Upper lobe of right lung (tissue), 1 donor: ENCODE measurements at regions not wholly inside any gene's neighbourhood (a gene's known extent, or its start where the extent isn't known, plus 50 kb on each side); places are given as distances from the start of the nearest gene placed in this dataset.

Source experiments
- ATAC-seq: fragments of 200-7000 bp; cut with Tn5 transposase; one replicate; pipeline ENCODE4 v1.9.1; 2020; ENCODE audit warnings: mild to moderate bottlenecking, moderate library complexity
- DNase-seq: peaks from one replicate; pipeline ENCODE4 v3.0.0-alpha.2; 2020
- H3K27ac ChIP-seq: fragments of 200-600 bp; one replicate; pipeline ENCODE4 v1.8.0; 2022
- H3K27me3 ChIP-seq: fragments of 200-600 bp; one replicate; pipeline ENCODE4 v1.8.0; 2022; ENCODE audit warnings: mild to moderate bottlenecking
- H3K36me3 ChIP-seq: fragments of 200-600 bp; one replicate; pipeline ENCODE4 v1.8.0; 2022
- H3K4me1 ChIP-seq: fragments of 200-600 bp; one replicate; pipeline ENCODE4 v1.8.0; 2022
- H3K4me3 ChIP-seq: fragments of 200-600 bp; one replicate; pipeline ENCODE4 v1.8.0; 2022; ENCODE audit warnings: mild to moderate bottlenecking
- H3K9me3 ChIP-seq: fragments of 200-600 bp; one replicate; pipeline ENCODE4 v1.8.0; 2022
- intact Hi-C: fragments of 100-400 bp; cut with DNase I; formaldehyde crosslinking; loops from one replicate; pipeline ENCODE4 v1.11.0; 2022
- TF ChIP-seq, protein P1 (sequence below): fragments of 200-600 bp; IDR thresholded peaks from one replicate; pipeline ENCODE4 v1.8.0; 2022; ENCODE audit warnings: antibody characterized with exemption
- donor health status: DM: no; HTN: yes; CAD: no; lungs with severe emphysema.

DNA sequence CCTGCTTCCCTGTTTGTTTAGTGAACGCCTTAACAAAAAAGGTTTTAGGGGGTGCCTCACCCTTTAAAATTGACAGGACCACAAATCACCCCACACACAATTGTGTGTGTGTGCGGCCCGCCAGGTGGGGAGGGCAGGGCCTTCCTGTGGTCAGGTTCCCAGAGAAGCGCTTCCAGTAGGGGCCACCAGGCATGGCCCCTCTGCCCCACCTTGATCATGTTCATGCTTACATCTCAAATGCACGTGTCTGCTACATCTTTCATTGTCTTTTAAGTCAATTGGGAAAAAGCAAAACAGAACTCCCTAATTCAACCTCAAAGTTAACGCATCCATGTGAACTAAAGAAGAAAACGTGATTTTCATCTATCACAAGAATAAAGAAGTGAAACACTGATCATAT is 1335.3 kb downstream of the TBC1D22A start:
- H3K27me3 ChIP-seq: peaks cover 3% of the 10 kb centered on the region
- no peak for DNase-seq
- TF ChIP-seq, protein P1, sequence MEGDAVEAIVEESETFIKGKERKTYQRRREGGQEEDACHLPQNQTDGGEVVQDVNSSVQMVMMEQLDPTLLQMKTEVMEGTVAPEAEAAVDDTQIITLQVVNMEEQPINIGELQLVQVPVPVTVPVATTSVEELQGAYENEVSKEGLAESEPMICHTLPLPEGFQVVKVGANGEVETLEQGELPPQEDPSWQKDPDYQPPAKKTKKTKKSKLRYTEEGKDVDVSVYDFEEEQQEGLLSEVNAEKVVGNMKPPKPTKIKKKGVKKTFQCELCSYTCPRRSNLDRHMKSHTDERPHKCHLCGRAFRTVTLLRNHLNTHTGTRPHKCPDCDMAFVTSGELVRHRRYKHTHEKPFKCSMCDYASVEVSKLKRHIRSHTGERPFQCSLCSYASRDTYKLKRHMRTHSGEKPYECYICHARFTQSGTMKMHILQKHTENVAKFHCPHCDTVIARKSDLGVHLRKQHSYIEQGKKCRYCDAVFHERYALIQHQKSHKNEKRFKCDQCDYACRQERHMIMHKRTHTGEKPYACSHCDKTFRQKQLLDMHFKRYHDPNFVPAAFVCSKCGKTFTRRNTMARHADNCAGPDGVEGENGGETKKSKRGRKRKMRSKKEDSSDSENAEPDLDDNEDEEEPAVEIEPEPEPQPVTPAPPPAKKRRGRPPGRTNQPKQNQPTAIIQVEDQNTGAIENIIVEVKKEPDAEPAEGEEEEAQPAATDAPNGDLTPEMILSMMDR: no peak

GRCh38 chr22:48096851-48097665 is 1334.6 kb downstream of the TBC1D22A start:
- TF ChIP-seq, protein P1: no peak
- ATAC-seq (no peak), DNase-seq (peak; percentile 45)
- no peaks in the 10 kb centered on the region for H3K36me3 ChIP-seq
- intact Hi-C loops: no loop called here
- H3K27me3 ChIP-seq: peaks cover 3% of the 10 kb centered on the region
- H3K4me3 ChIP-seq: no peak overlapping the region
- H3K9me3 ChIP-seq: no peaks in the 10 kb centered on the region
- no peaks in the 10 kb centered on the region for H3K4me1 ChIP-seq
- no peak overlapping the region for H3K27ac ChIP-seq

More for the DNA sequence above, 1335.3 kb downstream of the TBC1D22A start:
- Histone ChIP-seq H3K4me1 (no peaks in the 10 kb centered on the region), H3K4me3 (no peak overlapping the region), H3K27ac (no peak overlapping the region), H3K36me3 (no peaks in the 10 kb centered on the region), H3K9me3 (no peaks in the 10 kb centered on the region)
- ATAC-seq: no peak
- intact Hi-C loops: no loop called here

GRCh38 chr22:48096411-48096810 is 1334.0 kb downstream of the TBC1D22A start:
- ATAC-seq (no peak), DNase-seq (no peak)
- intact Hi-C loops: no loop called here
- no peaks in the 10 kb centered on the region for H3K4me1 ChIP-seq
- TF ChIP-seq, protein P1: no peak
- no peaks in the 10 kb centered on the region for H3K36me3 ChIP-seq
- H3K9me3 ChIP-seq: no peaks in the 10 kb centered on the region
- H3K4me3 ChIP-seq: no peak overlapping the region
- peaks cover 3% of the 10 kb centered on the region for H3K27me3 ChIP-seq
- no peak overlapping the region for H3K27ac ChIP-seq

DNA sequence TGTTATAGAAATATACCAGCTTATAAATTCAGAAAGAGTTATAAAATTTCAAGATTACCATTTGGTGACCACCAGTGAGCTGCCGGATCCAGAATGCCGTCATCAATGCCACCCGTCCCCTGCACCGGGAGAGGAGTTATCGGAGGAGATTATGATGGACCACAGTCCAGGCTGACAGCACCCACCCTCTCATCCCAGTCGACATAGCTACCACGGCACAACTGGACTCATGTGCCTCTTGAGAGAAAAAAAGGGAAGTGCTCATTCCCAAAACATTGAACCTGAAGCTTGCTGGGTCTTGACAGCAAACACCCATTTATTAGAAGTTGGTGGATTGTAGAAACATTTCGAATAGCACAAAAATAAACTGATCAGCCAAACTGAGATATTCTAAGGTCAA is 1331.5 kb downstream of the TBC1D22A start:
- intact Hi-C loops: no loop called here
- H3K27me3 ChIP-seq: peaks cover 3% of the 10 kb centered on the region
- no peak overlapping the region for H3K4me3 ChIP-seq
- ATAC-seq (no peak), DNase-seq (no peak)
- H3K4me1 ChIP-seq: peaks cover 8% of the 10 kb centered on the region
- H3K9me3 ChIP-seq: no peaks in the 10 kb centered on the region
- no peak overlapping the region for H3K27ac ChIP-seq
- TF ChIP-seq, protein P1: no peak
- H3K36me3 ChIP-seq: no peaks in the 10 kb centered on the region

- Histone ChIP-seq H3K36me3 (no peaks in the 10 kb centered on the region), H3K4me1 (peaks cover 8% of the 10 kb centered on the region), H3K9me3 (no peaks in the 10 kb centered on the region), H3K27ac (no peak overlapping the region), H3K4me3 (no peak overlapping the region), H3K27me3 (peaks cover 3% of the 10 kb centered on the region)
- DNase-seq: no peak
- TF ChIP-seq, protein P1: no peak
- intact Hi-C loops: no loop called here
- ATAC-seq: no peak
These were observed 1330.4 kb downstream of the TBC1D22A start for GRCh38 chr22:48092866-48093265.
